GM19324 (cell line): ENCODE measurements at regions not wholly inside any gene's neighbourhood (a gene's known extent, or its start where the extent isn't known, plus 50 kb on each side); places are given as distances from the start of the nearest gene placed in this dataset.
A peak's percentile ranks its signal among the peaks of the same experiment; 100 is the strongest.

ENCODE experiments used
- ATAC-seq: cut with Tn5 transposase; IDR thresholded peaks from one replicate; pipeline ENCODE4 v1.9.1; 2021; ENCODE audit warnings: mild to moderate bottlenecking, moderate library complexity; ENCODE audit not compliant: unreplicated experiment, low FRiP score

DNA sequence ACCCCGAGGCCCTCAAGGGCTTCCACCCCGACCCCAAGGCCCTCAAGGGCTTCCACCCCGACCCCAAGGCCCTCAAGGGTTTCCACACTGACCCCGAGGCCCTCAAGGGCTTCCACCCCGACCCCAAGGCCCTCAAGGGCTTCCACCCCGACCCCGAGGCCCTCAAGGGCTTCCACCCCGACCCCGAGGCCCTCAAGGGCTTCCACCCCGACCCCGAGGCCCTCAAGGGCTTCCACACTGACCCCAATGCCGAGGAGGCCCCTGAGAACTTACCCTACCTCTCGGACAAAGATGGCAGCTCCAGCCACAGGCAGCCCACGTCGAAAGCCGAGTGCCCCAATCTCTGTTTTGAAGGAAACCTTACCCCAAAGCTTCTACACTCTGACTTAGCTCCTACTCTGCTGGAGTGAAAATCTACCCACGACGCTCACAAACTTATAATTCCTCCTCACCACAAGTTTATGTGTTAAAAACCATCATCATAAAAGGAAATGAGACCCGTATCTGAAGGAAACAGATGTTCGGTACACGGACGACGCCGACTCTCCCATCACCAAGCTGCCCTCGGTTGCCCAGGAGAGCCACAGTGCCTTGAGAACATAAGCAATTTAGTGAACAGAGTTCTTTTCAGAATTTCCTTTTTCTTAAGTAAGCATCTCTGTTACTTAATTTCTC, 61.2 kb upstream of the RPH3AL start:
- ATAC-seq, result no peak

DNA sequence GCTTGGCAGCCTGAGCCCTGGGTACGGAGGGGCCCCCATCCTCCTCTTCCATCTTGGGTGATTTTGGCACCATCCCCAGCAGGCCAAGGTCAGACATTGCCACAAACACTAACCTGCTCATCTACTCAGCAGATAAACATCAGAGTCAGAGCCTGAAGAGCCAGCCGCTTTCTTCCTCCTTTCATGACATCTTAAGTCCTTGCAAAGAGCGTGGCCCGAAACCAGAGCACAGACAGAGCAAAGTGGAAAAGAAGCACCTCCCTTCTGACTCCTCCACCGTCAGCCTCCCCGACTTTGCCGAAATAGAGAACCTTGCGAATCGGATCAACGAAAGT, 60.4 kb upstream of the RPH3AL start:
- ATAC-seq, result no peak

DNA sequence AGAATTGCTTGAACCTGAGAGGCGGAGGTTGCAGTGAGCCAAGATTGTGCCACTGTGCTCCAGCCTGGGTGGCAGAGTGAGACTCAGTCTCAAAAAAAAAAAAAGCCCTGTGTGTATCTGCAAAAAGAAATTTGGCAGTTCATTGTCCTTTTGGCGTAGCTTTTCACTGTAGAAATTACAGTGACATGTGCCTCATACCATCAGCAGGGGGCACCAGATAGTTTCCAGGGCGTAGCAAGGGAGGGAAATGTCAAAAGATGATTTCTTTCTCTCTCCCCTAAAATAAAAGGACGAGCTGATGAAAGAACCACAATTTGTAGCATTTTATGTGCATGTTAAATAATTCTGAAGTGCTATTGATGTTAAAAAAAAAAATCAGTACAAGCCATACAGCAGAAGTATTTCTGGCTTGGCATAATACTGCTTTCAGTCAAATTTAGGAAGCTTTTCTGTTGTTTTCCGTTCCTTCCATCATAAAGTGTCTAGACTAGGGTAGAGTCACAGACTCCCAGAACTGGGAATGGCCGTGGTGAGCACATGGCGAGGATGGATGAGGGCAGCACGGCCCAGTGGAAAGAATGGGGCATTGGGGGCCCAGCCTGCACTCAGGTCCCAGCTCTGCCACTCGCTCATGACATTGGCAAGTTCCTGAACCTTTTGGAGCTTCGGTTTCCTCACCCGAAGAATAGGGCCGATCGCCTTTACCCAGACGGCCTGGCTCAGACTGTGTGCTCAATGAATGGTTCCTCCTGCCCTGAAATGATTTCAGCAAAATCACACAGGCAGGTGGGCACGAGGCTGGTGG, 59.8 kb upstream of the RPH3AL start:
- no peak for ATAC-seq

DNA sequence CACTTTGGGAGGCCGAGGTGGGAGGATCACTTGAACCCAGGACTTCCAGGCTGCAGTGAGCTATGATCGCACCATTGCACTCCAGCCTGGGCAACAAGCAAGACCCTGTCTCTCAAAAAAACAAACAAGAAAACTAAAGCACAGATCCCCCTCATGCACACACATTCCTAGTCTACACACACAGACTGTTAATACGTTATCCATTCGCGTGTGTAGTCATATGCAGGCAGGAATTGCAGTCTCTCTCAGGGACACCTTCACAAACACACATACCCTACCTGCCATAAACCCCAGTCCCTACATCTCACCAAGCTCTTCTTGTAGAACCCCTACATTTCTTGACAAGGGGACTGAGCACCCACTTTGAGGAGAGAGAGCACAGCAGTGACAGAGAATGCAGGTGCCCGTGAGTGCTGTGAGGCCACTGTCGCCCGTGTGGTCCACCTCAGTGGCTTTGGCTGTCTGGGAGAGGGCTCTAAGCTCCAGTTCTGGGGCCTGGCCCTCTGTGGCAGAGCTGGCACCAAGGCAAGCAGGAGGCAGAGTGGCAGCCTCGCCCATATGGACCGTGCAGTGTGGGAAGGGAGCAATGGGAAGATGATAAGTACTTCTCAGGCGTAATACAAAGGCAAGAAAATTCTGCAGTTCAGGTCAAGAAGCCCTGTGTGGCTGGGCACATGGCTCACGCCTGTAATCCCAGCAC, 59.0 kb upstream of the RPH3AL start:
- ATAC-seq, result no peak

DNA sequence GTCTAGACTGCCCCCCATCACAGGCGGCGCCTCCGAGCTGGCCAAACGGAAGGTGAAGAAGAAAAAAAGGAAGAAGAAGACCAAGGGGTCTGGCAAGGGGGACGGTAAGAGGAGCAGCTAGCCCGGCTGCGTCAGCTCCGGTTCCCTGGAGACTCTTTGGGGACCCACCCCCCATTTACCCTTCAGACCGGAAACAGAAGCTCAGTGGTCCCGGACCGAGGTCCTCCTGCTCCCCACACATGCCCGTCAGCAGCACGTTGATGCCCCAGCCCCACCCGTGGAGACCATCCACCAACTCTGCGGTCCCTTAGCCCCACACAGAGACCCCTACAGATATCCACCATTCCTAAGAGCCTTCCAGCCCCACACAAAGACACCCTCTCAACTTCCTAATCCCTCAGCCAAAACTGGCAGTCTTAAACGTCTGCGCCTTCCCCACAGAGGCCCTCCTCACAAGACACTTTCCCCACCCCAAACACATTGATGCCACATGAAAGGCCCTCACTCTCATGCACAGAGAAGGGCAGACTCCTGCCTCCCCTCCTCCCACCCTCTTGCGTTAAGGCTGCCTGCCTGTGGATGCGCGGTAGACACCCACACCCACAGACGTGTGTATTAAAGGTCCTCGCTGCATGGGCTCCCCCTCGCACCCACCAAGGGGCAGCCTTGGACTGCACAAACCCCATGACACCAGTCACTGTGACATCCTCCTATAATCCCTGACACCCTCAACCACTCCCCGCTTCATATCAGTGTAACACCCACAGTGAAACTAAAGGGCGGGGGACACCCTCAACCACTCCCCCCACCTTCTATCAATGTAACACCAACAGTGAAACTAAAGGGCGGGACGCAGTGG, 58.2 kb upstream of the RPH3AL start:
- no peak for ATAC-seq

DNA sequence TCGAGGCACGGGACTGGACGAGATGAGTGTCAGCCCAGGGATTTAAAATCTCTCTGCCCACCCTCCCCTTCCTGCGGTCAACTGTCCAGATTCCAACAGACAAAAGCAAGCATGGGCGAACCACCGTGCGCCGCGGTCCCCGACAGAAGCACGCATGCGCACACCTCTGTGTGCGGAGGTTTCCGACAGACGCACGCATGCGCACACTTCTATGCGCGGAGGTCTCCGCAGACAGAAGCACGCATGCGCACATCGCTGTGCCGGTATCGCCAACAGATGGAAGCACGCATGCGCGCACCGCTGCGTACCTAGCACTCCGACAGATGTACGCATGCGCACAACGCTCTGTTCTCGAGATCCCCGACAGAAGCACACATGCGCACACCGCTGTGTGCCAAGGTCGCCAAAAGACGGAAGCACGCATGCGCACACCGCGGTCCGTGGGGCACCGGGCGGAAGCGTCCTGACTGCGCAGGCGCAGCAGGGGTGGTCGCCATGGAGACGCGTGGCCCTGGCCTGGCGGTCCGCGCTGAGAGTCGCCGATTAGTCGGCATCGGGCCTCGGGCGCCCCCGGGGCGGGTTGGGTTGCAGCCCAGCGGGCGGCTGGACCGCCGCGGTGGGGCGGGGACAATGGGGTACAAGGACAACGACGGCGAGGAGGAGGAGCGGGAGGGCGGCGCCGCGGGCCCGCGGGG, 57.4 kb upstream of the RPH3AL start:
- ATAC-seq, result peak; percentile 94

DNA sequence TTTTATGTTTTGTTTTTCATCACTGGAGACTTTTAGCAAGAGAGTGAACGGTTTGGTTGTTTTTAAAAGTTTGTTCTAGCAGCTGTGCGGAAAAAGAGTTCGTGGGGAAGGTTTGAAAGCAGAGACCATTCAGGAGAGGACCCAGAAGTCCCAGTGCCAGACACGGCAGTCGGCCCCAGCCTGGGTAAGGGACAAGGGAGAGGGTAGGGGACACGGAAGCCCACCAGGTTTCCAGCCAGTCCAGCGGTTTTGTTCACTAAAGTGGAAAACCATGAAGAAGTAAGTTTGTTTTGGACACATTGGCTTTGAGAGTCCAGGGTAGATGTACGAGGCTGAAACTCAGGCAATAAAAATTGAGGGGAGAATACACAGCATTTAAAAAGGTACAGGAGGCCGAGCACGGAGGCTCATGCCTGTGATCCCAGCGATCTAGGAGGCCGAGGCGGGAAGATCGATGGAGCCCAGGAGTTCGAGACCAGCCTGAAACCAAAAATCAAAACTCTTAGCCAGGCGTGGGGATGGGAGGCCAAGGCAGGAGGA, 56.8 kb upstream of the RPH3AL start:
- no peak for ATAC-seq

DNA sequence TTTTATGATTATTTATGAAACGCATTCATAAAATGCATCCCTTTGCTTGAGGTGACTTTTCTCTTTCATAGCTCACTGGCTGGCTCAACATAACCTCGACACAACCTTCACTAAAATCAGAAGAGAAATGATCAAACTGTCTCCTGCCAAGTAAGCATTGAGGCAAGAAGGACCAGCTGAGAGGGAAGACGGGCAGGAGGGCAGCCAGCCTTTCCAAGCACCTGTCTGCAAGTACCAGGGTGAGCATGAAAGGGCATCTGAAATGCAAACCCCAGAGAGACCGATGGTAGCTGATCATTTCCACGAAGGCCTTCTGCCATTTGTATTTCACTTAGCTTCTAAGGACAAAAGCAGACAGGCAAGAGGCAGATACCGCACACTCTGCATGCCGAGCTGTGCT, 52.1 kb upstream of the RPH3AL start:
- no peak for ATAC-seq
